Calu3 (cell line): ENCODE measurements at regions not wholly inside any gene's neighbourhood (a gene's known extent, or its start where the extent isn't known, plus 50 kb on each side); places are given as distances from the start of the nearest gene placed in this dataset.

ENCODE experiments used
- BruUV-seq: library from RNA; stranded (reverse); fragments of 400-500 nt; replicated peaks from 2 replicates; lab custom pipeline; 2021; lab: Mats Ljungman, UMichigan
- CTCF ChIA-PET: fragments of 300-600 bp; sonication (Branson Sonifier 250); formaldehyde crosslinking; loops from one replicate; lab custom pipeline; 2022; ENCODE audit warnings: antibody characterized with exemption; lab: Charles Lee
- DNase-seq: peaks from one replicate; pipeline ENCODE4 v3.0.0; 2022
- H3K27ac Mint-ChIP-seq: one replicate; pipeline ENCODE4 v1.8.0; 2022; ENCODE audit warnings: mixed read lengths; ENCODE audit not compliant: unreplicated experiment
- H3K27me3 Mint-ChIP-seq: one replicate; pipeline ENCODE4 v1.8.0; 2022; ENCODE audit warnings: mixed read lengths; ENCODE audit not compliant: unreplicated experiment
- H3K36me3 Mint-ChIP-seq: one replicate; pipeline ENCODE4 v1.8.0; 2022; ENCODE audit warnings: mild to moderate bottlenecking, moderate library complexity, mixed read lengths; ENCODE audit not compliant: insufficient read depth, unreplicated experiment
- H3K4me1 Mint-ChIP-seq: one replicate; pipeline ENCODE4 v1.8.0; 2022; ENCODE audit warnings: mild to moderate bottlenecking, low read depth, mixed read lengths; ENCODE audit not compliant: unreplicated experiment
- H3K4me3 Mint-ChIP-seq: one replicate; pipeline ENCODE4 v1.8.0; 2022; ENCODE audit warnings: mild to moderate bottlenecking, low read depth, moderate library complexity, mixed read lengths; ENCODE audit not compliant: unreplicated experiment
- H3K9me3 Mint-ChIP-seq: one replicate; pipeline ENCODE4 v1.8.0; 2022; ENCODE audit warnings: low read depth, mixed read lengths; ENCODE audit not compliant: unreplicated experiment
- intact Hi-C: fragments of 100-400 bp; cut with micrococcal nuclease; formaldehyde crosslinking; loops from one replicate; pipeline ENCODE4 v1.10.0; 2022; ENCODE audit not compliant: unreplicated experiment
- TF ChIP-seq, protein P1 (sequence below): fragments of 200-600 bp; IDR thresholded peaks from one replicate; pipeline ENCODE4 v1.8.0; 2022; ENCODE audit warnings: antibody characterized with exemption; ENCODE audit not compliant: unreplicated experiment

DNA sequence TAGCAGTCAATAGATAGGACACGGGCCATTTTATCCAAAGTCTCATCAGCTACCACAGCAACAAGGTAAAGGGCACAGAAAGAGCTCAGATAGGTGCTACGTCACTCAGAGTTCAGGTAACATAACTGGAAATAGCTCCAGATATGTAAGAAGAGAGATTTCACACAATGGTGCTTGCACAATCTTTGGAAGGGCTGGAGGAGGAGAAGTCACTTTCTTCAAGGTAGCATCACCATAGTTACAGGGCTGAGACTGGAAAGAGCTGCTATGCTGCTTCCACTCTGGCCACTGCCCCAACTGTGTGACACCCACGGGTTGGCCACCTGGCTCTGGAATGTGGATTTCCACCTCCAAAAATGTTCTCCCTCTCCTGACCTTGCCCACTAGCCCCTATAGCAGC, 448.8 kb upstream of the THBS1 start:
- Mint-ChIP-seq H3K4me1 (peaks cover 42% of the 10 kb centered on the region), H3K4me3 (no peak overlapping the region), H3K36me3 (no peaks in the 10 kb centered on the region), H3K9me3 (peaks cover 4% of the 10 kb centered on the region), H3K27me3 (no peaks in the 10 kb centered on the region), H3K27ac (no peak overlapping the region)
- intact Hi-C loops = no loop called here
- BruUV-seq = no TSS peak
- TF ChIP-seq, protein P1, sequence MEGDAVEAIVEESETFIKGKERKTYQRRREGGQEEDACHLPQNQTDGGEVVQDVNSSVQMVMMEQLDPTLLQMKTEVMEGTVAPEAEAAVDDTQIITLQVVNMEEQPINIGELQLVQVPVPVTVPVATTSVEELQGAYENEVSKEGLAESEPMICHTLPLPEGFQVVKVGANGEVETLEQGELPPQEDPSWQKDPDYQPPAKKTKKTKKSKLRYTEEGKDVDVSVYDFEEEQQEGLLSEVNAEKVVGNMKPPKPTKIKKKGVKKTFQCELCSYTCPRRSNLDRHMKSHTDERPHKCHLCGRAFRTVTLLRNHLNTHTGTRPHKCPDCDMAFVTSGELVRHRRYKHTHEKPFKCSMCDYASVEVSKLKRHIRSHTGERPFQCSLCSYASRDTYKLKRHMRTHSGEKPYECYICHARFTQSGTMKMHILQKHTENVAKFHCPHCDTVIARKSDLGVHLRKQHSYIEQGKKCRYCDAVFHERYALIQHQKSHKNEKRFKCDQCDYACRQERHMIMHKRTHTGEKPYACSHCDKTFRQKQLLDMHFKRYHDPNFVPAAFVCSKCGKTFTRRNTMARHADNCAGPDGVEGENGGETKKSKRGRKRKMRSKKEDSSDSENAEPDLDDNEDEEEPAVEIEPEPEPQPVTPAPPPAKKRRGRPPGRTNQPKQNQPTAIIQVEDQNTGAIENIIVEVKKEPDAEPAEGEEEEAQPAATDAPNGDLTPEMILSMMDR = no peak
- DNase-seq = no peak
- CTCF ChIA-PET = no interaction called here

DNA sequence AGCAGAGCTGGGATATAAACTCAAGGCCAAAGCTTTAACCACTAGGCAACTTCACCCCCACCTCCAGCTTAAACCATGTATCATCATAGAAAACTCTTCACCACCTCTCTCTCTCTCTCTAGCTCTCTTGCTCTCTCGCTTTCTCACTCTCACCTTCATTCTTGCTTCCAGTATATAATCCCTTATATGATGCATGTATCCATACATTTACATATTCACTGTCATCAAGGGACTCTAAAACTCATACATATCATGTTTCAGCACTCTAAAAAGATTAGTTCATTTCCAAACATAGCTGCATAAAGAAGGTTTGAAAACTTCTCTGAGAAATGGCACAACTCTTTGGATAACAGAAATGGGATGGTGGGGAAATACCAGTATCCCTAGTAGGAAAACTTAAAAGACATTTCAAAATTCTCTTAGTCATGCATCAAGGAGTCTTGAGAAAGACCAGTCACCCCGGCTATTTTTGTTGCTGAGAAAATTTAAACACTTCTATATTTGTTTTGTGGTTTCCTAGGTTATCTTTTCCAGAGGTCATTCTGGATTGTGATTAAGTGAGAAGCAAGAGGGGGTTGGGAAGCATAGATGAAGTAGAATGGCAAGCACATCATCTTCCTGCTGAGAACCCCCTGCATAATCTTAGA, 447.8 kb upstream of the THBS1 start:
- Mint-ChIP-seq H3K27me3 (no peaks in the 10 kb centered on the region), H3K9me3 (peaks cover 4% of the 10 kb centered on the region), H3K4me3 (no peak overlapping the region), H3K36me3 (no peaks in the 10 kb centered on the region), H3K4me1 (peaks cover 34% of the 10 kb centered on the region), H3K27ac (no peak overlapping the region)
- TF ChIP-seq, protein P1 = no peak
- no peak for DNase-seq
- no TSS peak for BruUV-seq
- CTCF ChIA-PET = no interaction called here
- intact Hi-C loops = no loop called here

DNA sequence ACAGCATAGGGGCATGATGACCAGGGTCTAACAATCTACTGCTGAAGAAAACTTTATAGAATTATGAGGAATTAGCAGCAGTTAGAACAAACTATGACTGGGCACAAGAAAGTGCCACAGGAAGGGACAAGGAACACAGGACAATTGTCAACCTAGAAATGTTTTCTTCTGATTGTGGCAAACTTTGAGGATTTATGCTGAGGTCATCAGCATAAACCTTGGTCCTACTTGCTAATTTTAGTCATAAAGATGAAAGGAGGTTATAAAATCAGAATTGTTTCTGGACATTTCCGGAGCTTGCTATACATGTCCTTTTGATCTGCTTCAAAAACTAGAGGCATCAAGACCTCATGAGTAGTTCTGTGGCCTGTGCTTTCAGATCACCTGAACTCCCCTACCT, 446.6 kb upstream of the THBS1 start:
- H3K4me1 Mint-ChIP-seq = peaks cover 25% of the 10 kb centered on the region
- H3K9me3 Mint-ChIP-seq = peaks cover 4% of the 10 kb centered on the region
- no peak overlapping the region for H3K4me3 Mint-ChIP-seq
- BruUV-seq = no TSS peak
- no peak for DNase-seq
- H3K36me3 Mint-ChIP-seq = no peaks in the 10 kb centered on the region
- TF ChIP-seq, protein P1 = no peak
- H3K27me3 Mint-ChIP-seq = no peaks in the 10 kb centered on the region
- intact Hi-C loops = no loop called here
- no peak overlapping the region for H3K27ac Mint-ChIP-seq
- CTCF ChIA-PET = no interaction called here

DNA sequence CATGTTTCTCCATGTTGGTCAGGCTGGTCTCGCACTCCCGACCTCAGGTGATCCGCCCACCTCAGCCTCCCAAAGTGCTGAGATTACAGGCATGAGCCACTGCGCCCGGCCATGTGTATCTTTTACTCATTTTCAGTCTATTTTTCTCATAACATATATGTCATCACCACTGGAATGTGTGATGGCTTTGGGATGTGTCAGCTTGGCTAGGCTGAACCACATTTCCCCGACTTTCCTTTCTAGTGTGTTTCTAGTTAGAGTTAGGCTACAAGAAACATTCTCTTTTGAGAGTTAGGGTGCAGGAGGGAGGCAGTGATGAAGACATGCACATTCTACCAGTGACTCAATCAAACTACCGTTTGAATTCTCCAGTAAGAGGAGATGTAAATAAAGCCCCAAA, 444.9 kb upstream of the THBS1 start:
- TF ChIP-seq, protein P1 = no peak
- H3K27ac Mint-ChIP-seq = no peak overlapping the region
- intact Hi-C loops = no loop called here

More for the DNA sequence above, 444.9 kb upstream of the THBS1 start:
- Mint-ChIP-seq H3K9me3 (peaks cover 2% of the 10 kb centered on the region), H3K27me3 (no peaks in the 10 kb centered on the region), H3K36me3 (no peaks in the 10 kb centered on the region), H3K4me3 (no peak overlapping the region), H3K4me1 (peaks cover 27% of the 10 kb centered on the region)
- CTCF ChIA-PET = no interaction called here
- no TSS peak for BruUV-seq
- DNase-seq = no peak
